ENCODE measurements at regions not wholly inside any gene's neighbourhood (a gene's known extent, or its start where the extent isn't known, plus 50 kb on each side); places are given as distances from the start of the nearest gene placed in this dataset.
A peak's percentile ranks its signal among the peaks of the same experiment; 100 is the strongest.
"Not testable (repeated sequence)": the region's sequence is repeated elsewhere in the genome, so short reads cannot be mapped to it uniquely, and the experiment has no call there.

- no peak for DNase-seq (ENCODE audit: low read depth, low spot score)
Measured at GRCh38 chr4:184907216-184907615, 81.4 kb upstream of the ACSL1 start.

- DNase-seq (ENCODE audit: low read depth, low spot score): no peak
Measured at GRCh38 chr4:184907810-184908209, 82.0 kb upstream of the ACSL1 start.

GRCh38 chr4:184911310-184911709 is 85.5 kb upstream of the ACSL1 start:
- DNase-seq (ENCODE audit: low read depth, low spot score): peak; percentile 65

GRCh38 chr4:184913356-184914143 is 87.8 kb upstream of the ACSL1 start:
- no peak for DNase-seq (ENCODE audit: low read depth, low spot score)

- DNase-seq (ENCODE audit: low read depth, low spot score): not testable (repeated sequence)
Measured at GRCh38 chr4:184918799-184919198, 93.0 kb upstream of the ACSL1 start.

GRCh38 chr4:184921456-184921855 is 95.7 kb upstream of the ACSL1 start:
- DNase-seq (ENCODE audit: low read depth, low spot score): no peak

GRCh38 chr4:184922301-184922700 is 96.0 kb upstream of the HELT start:
- no peak for DNase-seq (ENCODE audit: low read depth, low spot score)

- DNase-seq (ENCODE audit: low read depth, low spot score): no peak
Measured at GRCh38 chr4:184924516-184924915, 93.8 kb upstream of the HELT start.

- DNase-seq (ENCODE audit: low read depth, low spot score): no peak
Measured at GRCh38 chr4:184929476-184929875, 88.8 kb upstream of the HELT start.

GRCh38 chr4:184930026-184930425 is 88.3 kb upstream of the HELT start:
- no peak for DNase-seq (ENCODE audit: low read depth, low spot score)

- DNase-seq (ENCODE audit: low read depth, low spot score): no peak
Measured at GRCh38 chr4:184932343-184932742, 85.9 kb upstream of the HELT start.

GRCh38 chr4:184933311-184933710 is 85.0 kb upstream of the HELT start:
- DNase-seq (ENCODE audit: low read depth, low spot score): no peak

- DNase-seq (ENCODE audit: low read depth, low spot score): no peak
Measured at GRCh38 chr4:184934184-184934583, 84.1 kb upstream of the HELT start.

GRCh38 chr4:184934961-184935360 is 83.3 kb upstream of the HELT start:
- DNase-seq (ENCODE audit: low read depth, low spot score): no peak

- DNase-seq (ENCODE audit: low read depth, low spot score): no peak
Measured at GRCh38 chr4:184936071-184936470, 82.2 kb upstream of the HELT start.

GRCh38 chr4:184937030-184937710 is 81.1 kb upstream of the HELT start:
- DNase-seq (ENCODE audit: low read depth, low spot score): peak; percentile 35

GRCh38 chr4:184937745-184938144 is 80.5 kb upstream of the HELT start:
- no peak for DNase-seq (ENCODE audit: low read depth, low spot score)

GRCh38 chr4:184938871-184939270 is 79.4 kb upstream of the HELT start:
- no peak for DNase-seq (ENCODE audit: low read depth, low spot score)

GRCh38 chr4:184939978-184940377 is 78.3 kb upstream of the HELT start:
- DNase-seq (ENCODE audit: low read depth, low spot score): no peak

- DNase-seq (ENCODE audit: low read depth, low spot score): no peak
Measured at GRCh38 chr4:184940500-184940899, 77.8 kb upstream of the HELT start.

GRCh38 chr4:184941671-184942418 is 76.4 kb upstream of the HELT start:
- DNase-seq (ENCODE audit: low read depth, low spot score): no peak

Data from astrocyte of the hippocampus (primary cell).